HG02610 (cell line): ENCODE measurements at regions not wholly inside any gene's neighbourhood (a gene's known extent, or its start where the extent isn't known, plus 50 kb on each side); places are given as distances from the start of the nearest gene placed in this dataset.
"Not testable (repeated sequence)": the region's sequence is repeated elsewhere in the genome, so short reads cannot be mapped to it uniquely, and the experiment has no call there.

Experiments used
- ATAC-seq: cut with Tn5 transposase; IDR thresholded peaks from one replicate; pipeline ENCODE4 v1.9.1; 2021; ENCODE audit warnings: mild to moderate bottlenecking, moderate library complexity; ENCODE audit not compliant: unreplicated experiment

- ATAC-seq = no peak
These were observed 1494.8 kb upstream of the DEFB115 start for GRCh38 chr20:29762620-29763019.

- no peak for ATAC-seq
These were observed 1493.5 kb upstream of the DEFB115 start for GRCh38 chr20:29763821-29764511.

DNA sequence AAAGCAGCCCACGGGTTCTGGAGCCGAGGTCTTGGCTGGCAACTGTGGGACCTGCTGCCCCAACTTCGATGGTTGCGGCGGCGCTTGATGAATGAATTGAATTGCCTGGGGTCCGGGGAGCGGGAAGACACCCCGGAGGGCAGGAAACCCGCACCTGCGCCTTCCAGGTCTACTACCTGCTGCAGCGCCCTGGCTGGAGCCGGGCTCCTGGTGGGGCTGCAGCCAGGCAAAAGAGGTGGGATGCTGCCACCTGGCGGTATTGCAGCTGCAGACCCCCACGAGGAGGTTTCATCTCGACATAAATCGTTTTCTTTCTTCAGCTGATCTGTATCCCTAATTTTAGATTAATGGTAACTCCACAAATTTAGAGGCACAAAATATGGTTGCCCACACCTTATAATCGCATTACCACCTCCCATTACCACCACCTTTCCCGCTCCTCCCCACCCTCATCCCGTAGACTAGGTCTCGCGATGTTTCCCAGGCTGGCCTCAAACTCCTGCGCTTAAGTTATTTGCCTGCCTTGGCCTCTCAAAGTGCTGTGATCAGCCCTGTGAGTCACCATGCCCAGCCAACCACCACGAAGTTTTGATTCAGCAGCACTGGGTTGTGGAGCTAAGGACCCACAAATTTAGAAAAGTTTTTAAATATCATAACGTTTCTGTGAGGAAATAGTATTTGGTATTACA lies 1492.4 kb upstream of the DEFB115 start:
- ATAC-seq = peak; percentile 41

GRCh38 chr20:29778033-29778432 lies 1479.4 kb upstream of the DEFB115 start:
- not testable (repeated sequence) for ATAC-seq

GRCh38 chr20:29781217-29781616 lies 1476.2 kb upstream of the DEFB115 start:
- not testable (repeated sequence) for ATAC-seq

GRCh38 chr20:29781891-29782290 lies 1475.6 kb upstream of the DEFB115 start:
- ATAC-seq = not testable (repeated sequence)

DNA sequence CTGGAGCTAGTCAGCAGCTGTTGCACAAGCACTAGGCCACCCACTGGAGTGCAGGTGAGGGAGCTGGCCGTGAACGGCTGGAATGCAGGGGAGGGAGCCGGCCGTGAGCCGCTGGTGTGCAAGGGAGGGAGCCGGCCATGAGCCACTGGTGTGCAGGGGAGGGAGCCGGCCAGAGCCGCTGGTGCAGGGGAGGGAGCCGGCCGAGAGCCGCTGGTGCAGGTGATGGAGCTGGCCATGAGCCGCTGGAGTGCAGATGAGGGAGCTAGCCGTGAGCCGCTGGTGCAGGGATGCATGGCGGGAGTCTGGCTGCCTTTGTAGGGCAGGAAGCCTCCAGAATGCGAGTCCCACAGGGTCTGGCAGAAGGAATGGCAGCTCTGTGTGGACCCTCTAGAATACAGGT lies 1470.0 kb upstream of the DEFB115 start:
- not testable (repeated sequence) for ATAC-seq

GRCh38 chr20:29790510-29790909 lies 1467.0 kb upstream of the DEFB115 start:
- no peak for ATAC-seq

DNA sequence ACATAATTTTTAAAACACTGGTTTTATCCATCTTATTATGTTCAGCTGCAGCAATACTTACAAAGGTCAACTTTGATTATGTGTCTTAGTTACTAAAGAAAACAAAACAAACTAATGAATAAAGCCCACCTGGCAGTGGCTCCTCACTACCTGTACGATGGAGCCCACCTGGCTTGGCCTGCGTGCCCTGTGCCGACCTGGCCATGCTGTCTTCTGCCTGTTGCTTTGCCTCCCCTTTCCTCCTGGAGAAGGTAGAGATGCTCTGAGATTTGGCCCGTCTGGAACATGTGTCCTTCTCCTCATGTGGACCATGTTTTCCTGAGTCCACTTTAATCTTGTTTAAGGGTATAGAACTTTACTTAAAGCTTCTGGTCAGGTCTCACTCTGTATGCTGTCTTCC lies 1426.0 kb upstream of the DEFB115 start:
- not testable (repeated sequence) for ATAC-seq

DNA sequence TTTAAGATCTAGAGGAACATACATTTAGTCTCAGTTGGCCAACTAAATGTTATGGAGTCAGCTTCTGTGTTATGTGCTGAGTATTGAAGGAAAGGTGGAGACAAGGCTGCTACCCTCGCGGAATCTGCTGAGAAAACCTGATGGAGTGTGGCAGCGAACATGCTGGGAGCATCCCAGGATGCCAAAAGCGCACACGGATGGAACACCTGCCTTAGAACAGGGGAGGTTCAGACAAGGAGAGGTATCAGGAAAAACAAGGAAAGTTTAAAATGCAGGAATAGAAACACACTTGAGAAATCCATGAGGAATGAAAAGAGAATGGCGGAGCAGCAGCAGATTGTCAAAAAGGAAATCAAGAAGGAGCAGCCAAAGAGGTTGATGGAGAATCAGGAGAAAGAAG lies 1389.5 kb upstream of the DEFB115 start:
- not testable (repeated sequence) for ATAC-seq

GRCh38 chr20:29868688-29869087 lies 1388.8 kb upstream of the DEFB115 start:
- not testable (repeated sequence) for ATAC-seq

DNA sequence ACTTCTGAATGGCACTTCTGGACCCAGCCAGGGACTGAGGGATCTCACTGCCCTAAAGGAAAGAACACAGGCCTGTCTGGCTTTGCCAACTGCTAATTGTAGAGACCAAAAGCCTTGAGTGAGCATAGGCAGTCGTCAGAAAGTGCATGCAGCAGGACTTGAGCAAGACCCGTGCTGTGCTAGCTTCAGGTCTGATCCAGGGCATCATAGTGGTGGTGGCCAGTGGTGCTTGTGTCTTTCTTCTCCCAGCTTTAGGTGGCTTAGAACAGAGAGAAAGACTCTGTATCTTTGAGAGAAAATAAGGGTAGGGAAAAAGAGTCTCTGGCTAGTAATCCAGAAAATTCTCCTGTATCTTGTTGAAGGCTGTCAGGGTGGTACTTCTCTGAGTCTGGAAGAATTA lies 1385.6 kb upstream of the DEFB115 start:
- not testable (repeated sequence) for ATAC-seq

DNA sequence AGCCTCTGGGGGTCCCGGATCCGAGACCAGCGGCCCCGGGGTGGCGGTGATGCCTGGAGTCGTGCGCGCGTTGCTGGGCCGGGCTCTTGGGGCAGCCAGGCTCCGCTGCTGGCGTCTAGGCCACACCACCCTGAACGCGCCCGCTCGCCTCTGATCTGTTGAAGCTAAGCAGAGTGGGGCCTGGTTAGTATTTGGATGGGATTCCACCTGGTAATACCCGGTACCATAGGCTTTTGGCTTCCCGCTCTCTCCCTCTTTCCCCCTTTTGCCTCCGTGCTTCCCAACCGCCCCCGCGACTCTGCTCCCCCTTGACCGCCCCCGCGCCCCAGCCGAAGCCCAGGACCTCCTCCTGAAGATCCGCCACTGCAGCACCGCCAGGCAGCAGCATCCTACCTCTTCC lies 1383.5 kb upstream of the DEFB115 start:
- no peak for ATAC-seq

DNA sequence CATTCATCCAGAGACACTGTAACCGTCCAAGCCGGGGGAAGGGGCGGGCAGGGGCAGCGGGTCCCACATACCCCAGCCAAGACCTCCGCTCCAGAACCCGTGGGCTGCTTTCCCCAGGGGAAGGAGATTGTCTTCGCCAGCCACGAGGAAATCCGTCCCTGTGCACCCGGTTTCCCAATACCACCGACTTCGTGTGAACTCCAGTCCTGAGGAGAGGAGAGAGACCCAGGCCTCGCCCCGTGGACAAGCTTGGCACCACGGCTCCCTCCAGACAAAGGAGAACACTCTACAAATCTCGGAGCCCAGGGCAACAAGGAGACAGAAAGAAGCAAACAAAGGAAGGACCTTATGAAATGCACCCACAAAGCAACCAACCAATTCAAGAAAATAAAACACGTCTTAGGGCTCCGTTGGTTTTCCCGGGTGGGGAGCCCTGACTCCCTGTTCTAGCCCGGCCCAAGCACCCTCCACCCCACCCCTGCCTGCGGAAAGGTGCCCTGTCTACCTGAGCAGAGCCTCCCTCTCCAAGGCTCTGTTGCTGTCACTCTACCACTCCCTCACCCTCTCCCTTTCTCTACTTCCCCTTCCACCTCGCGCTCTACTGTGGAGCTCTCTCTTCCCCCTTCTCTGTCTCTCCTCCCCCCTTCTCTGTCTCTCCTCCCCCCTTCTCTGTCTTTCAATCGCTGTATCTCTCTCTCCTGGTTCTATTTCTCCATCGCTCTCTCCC lies 1382.8 kb upstream of the DEFB115 start:
- no peak for ATAC-seq

GRCh38 chr20:29875321-29876083 lies 1382.0 kb upstream of the DEFB115 start:
- not testable (repeated sequence) for ATAC-seq

GRCh38 chr20:29876084-29876910 lies 1381.2 kb upstream of the DEFB115 start:
- ATAC-seq = not testable (repeated sequence)

- ATAC-seq = no peak
These were observed 1380.6 kb upstream of the DEFB115 start for GRCh38 chr20:29876911-29877285.

- ATAC-seq = not testable (repeated sequence)
These were observed 1379.8 kb upstream of the DEFB115 start for GRCh38 chr20:29877411-29878280.

DNA sequence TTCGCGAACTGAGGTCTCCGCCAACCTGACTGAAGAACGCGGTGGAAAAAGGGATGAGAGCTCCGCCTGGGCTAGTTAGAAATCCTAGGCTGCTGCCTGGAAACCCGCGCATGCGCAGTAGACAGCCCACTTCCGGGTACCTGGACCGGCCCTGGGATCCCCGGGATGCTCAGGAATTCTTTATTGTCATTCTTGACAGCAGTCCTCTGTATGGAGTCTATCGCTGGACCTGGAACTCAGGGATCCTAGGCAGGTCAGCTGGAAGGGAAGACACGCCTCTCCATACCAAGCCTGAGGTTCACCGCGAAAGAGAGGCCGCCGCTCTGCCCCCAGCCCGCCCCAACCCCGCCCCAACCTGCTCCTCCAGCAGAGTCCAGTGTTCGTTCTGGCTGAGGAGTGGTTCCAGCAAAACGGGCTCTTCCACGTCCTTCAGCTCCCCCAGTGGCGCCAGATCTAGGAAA lies 1379.2 kb upstream of the DEFB115 start:
- ATAC-seq = peak; percentile 52
